Endothelial cell of umbilical vein (primary cell): ENCODE measurements at regions not wholly inside any gene's neighbourhood (a gene's known extent, or its start where the extent isn't known, plus 50 kb on each side); places are given as distances from the start of the nearest gene placed in this dataset.

Experiments
- EZH2 ChIP-seq: IDR thresholded peaks from 2 replicates; pipeline ENCODE4 v1.6.1; 2012; ENCODE audit warnings: borderline replicate concordance, low read depth, mild to moderate bottlenecking, moderate library complexity, low read length, inconsistent platforms; ENCODE audit not compliant: severe bottlenecking
- FOS ChIP-seq: IDR thresholded peaks from 2 replicates; pipeline ENCODE4 v1.6.1; 2011; ENCODE audit warnings: mild to moderate bottlenecking, low read length, moderate library complexity, borderline replicate concordance; ENCODE audit not compliant: insufficient read depth
- GATA2 ChIP-seq: IDR thresholded peaks from 2 replicates; pipeline ENCODE4 v1.7.0; 2011; ENCODE audit warnings: low read depth, mild to moderate bottlenecking, moderate library complexity, mixed read lengths, low read length; ENCODE audit not compliant: insufficient read length, insufficient read depth
- JUN ChIP-seq: IDR thresholded peaks from 2 replicates; pipeline ENCODE4 v1.6.1; 2011; ENCODE audit warnings: borderline replicate concordance, low read depth; ENCODE audit not compliant: insufficient read length, insufficient read depth
- MYC ChIP-seq: IDR thresholded peaks from one replicate; pipeline ENCODE4 v1.6.1; 2011; ENCODE audit warnings: mild to moderate bottlenecking, low read depth, low read length
- POLR2A ChIP-seq: IDR thresholded peaks from 2 replicates; pipeline ENCODE4 v1.6.1; 2012; ENCODE audit warnings: low read depth, mild to moderate bottlenecking, control low read depth, low read length
- POLR2AphosphoS5 ChIP-seq: IDR thresholded peaks from 2 replicates; pipeline ENCODE4 v1.6.1; 2012; ENCODE audit warnings: low read depth, mild to moderate bottlenecking, control low read depth, low read length, moderate library complexity; ENCODE audit not compliant: insufficient read depth
- TF ChIP-seq, protein P1 (sequence below), 2 donors: IDR thresholded peaks; 1 replicate in 1 of 2; 2 replicates in 1 of 2; pipeline ENCODE4 v1.5.1; 2011; ENCODE audit warnings: low read length in 2 of 2, mild to moderate bottlenecking in 2 of 2, moderate library complexity in 2 of 2, control low read depth in 1 of 2, inconsistent platforms in 1 of 2, low read depth in 1 of 2; ENCODE audit not compliant: insufficient read depth in 1 of 2; ENCODE audit errors: extremely low read depth in 1 of 2
- TF ChIP-seq, protein P2 (sequence below): IDR thresholded peaks from 2 replicates; pipeline ENCODE4 v1.6.1; 2011; ENCODE audit not compliant: insufficient read depth, insufficient read length

GRCh38 chr7:22577470-22578001 lies 77.5 kb upstream of the STEAP1B start:
- TF ChIP-seq POLR2AphosphoS5 (peak; percentile 57), JUN (no peak), POLR2A (peak; percentile 20), EZH2 (no peak), MYC (no peak), FOS (no peak), GATA2 (peak; percentile 75)
- TF ChIP-seq, protein P1, sequence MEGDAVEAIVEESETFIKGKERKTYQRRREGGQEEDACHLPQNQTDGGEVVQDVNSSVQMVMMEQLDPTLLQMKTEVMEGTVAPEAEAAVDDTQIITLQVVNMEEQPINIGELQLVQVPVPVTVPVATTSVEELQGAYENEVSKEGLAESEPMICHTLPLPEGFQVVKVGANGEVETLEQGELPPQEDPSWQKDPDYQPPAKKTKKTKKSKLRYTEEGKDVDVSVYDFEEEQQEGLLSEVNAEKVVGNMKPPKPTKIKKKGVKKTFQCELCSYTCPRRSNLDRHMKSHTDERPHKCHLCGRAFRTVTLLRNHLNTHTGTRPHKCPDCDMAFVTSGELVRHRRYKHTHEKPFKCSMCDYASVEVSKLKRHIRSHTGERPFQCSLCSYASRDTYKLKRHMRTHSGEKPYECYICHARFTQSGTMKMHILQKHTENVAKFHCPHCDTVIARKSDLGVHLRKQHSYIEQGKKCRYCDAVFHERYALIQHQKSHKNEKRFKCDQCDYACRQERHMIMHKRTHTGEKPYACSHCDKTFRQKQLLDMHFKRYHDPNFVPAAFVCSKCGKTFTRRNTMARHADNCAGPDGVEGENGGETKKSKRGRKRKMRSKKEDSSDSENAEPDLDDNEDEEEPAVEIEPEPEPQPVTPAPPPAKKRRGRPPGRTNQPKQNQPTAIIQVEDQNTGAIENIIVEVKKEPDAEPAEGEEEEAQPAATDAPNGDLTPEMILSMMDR (IDR thresholded peaks at IDR 0.05; ENCODE audit: extremely low read depth in 1 of 2, insufficient read depth in 1 of 2, low read depth in 1 of 2, low read length in 2 of 2) = no peak
- TF ChIP-seq, protein P2, sequence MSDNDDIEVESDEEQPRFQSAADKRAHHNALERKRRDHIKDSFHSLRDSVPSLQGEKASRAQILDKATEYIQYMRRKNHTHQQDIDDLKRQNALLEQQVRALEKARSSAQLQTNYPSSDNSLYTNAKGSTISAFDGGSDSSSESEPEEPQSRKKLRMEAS = no peak
